Ovary (tissue), 3 donors: ENCODE measurements at regions not wholly inside any gene's neighbourhood (a gene's known extent, or its start where the extent isn't known, plus 50 kb on each side); places are given as distances from the start of the nearest gene placed in this dataset.

Experiments
- EP300 ChIP-seq: sonication (generic); formaldehyde crosslinking; IDR thresholded peaks from one replicate; pipeline ENCODE4 v1.6.1; 2017; ENCODE audit warnings: antibody characterized with exemption
- POLR2A ChIP-seq: fragments of 450-650 bp; IDR thresholded peaks from one replicate; pipeline ENCODE4 v1.6.1; 2017; ENCODE audit warnings: antibody characterized with exemption, mild to moderate bottlenecking, moderate library complexity
- TF ChIP-seq, protein P1 (sequence below), 3 donors: fragments of 450-650 bp in 2 of 3; fragments of 200-600 bp in 1 of 3; IDR thresholded peaks; one replicate each; pipeline versions ENCODE4 v1.5.1 to v1.8.0; 2016 to 2022; ENCODE audit warnings: antibody characterized with exemption in 3 of 3, mild to moderate bottlenecking in 1 of 3
- donor health status: DM: no; HTN: no; CAD: no.

DNA sequence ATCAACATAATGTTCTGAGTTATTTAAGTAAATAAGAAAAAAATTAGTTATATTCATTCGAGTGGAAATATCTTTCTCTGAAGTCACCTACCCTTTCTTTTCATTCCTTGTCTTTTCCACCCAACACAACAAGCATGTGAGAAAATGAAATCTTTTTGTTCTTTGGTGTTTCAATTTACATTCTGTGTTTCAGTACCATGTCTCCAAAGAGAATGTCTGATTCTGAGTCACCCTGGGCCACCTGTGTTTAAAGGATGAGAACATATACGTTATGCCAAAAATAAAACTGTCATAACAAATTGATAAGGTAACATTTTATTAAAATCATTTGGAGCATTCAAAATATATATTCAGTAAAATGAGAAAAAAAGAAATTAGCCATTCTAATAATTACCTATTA is 470.8 kb downstream of the ZNF804A start:
- TF ChIP-seq, protein P1, sequence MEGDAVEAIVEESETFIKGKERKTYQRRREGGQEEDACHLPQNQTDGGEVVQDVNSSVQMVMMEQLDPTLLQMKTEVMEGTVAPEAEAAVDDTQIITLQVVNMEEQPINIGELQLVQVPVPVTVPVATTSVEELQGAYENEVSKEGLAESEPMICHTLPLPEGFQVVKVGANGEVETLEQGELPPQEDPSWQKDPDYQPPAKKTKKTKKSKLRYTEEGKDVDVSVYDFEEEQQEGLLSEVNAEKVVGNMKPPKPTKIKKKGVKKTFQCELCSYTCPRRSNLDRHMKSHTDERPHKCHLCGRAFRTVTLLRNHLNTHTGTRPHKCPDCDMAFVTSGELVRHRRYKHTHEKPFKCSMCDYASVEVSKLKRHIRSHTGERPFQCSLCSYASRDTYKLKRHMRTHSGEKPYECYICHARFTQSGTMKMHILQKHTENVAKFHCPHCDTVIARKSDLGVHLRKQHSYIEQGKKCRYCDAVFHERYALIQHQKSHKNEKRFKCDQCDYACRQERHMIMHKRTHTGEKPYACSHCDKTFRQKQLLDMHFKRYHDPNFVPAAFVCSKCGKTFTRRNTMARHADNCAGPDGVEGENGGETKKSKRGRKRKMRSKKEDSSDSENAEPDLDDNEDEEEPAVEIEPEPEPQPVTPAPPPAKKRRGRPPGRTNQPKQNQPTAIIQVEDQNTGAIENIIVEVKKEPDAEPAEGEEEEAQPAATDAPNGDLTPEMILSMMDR (IDR thresholded peaks at IDR 0.05): no peak
- TF ChIP-seq POLR2A (no peak), EP300 (no peak)
